HG03520 (cell line): ENCODE measurements at regions not wholly inside any gene's neighbourhood (a gene's known extent, or its start where the extent isn't known, plus 50 kb on each side); places are given as distances from the start of the nearest gene placed in this dataset.
"Not testable (repeated sequence)": the region's sequence is repeated elsewhere in the genome, so short reads cannot be mapped to it uniquely, and the experiment has no call there.

Source experiments
- ATAC-seq: cut with Tn5 transposase; IDR thresholded peaks from one replicate; pipeline ENCODE4 v1.9.1; 2021; ENCODE audit warnings: mild to moderate bottlenecking, moderate library complexity; ENCODE audit not compliant: unreplicated experiment

- not testable (repeated sequence) for ATAC-seq
These were observed 171.8 kb downstream of the ATP6V0E2 start for GRCh38 chr7:150045596-150045995.

GRCh38 chr7:150046290-150047194 lies 172.8 kb downstream of the ATP6V0E2 start:
- not testable (repeated sequence) for ATAC-seq

GRCh38 chr7:150047329-150047728 lies 173.6 kb downstream of the ATP6V0E2 start:
- not testable (repeated sequence) for ATAC-seq

- not testable (repeated sequence) for ATAC-seq
These were observed 174.0 kb downstream of the ATP6V0E2 start for GRCh38 chr7:150047772-150048171.

GRCh38 chr7:150048244-150049011 lies 174.7 kb downstream of the ATP6V0E2 start:
- ATAC-seq: not testable (repeated sequence)

- ATAC-seq: not testable (repeated sequence)
These were observed 175.4 kb downstream of the ATP6V0E2 start for GRCh38 chr7:150049012-150049655.

GRCh38 chr7:150053396-150053795 lies 179.6 kb downstream of the ATP6V0E2 start:
- ATAC-seq: not testable (repeated sequence)

- not testable (repeated sequence) for ATAC-seq
These were observed 180.5 kb downstream of the ATP6V0E2 start for GRCh38 chr7:150054242-150054641.

- ATAC-seq: not testable (repeated sequence)
These were observed 186.8 kb downstream of the ATP6V0E2 start for GRCh38 chr7:150060259-150061221.

GRCh38 chr7:150063195-150063594 lies 189.4 kb downstream of the ATP6V0E2 start:
- ATAC-seq: not testable (repeated sequence)

GRCh38 chr7:150069555-150070313 lies 196.0 kb downstream of the ATP6V0E2 start:
- ATAC-seq: not testable (repeated sequence)

GRCh38 chr7:150077543-150077942 lies 203.8 kb downstream of the ATP6V0E2 start:
- not testable (repeated sequence) for ATAC-seq

GRCh38 chr7:150081865-150082264 lies 208.1 kb downstream of the ATP6V0E2 start:
- ATAC-seq: not testable (repeated sequence)

- not testable (repeated sequence) for ATAC-seq
These were observed 211.0 kb downstream of the ATP6V0E2 start for GRCh38 chr7:150084724-150085123.

- ATAC-seq: not testable (repeated sequence)
These were observed 213.7 kb downstream of the ATP6V0E2 start for GRCh38 chr7:150087478-150087877.

- ATAC-seq: not testable (repeated sequence)
These were observed 215.4 kb downstream of the ATP6V0E2 start for GRCh38 chr7:150089139-150089538.

GRCh38 chr7:150090776-150091175 lies 217.0 kb downstream of the ATP6V0E2 start:
- ATAC-seq: not testable (repeated sequence)

GRCh38 chr7:150093897-150094296 lies 220.1 kb downstream of the ATP6V0E2 start:
- not testable (repeated sequence) for ATAC-seq
